ENCODE measurements at regions not wholly inside any gene's neighbourhood (a gene's known extent, or its start where the extent isn't known, plus 50 kb on each side); places are given as distances from the start of the nearest gene placed in this dataset.

DNA sequence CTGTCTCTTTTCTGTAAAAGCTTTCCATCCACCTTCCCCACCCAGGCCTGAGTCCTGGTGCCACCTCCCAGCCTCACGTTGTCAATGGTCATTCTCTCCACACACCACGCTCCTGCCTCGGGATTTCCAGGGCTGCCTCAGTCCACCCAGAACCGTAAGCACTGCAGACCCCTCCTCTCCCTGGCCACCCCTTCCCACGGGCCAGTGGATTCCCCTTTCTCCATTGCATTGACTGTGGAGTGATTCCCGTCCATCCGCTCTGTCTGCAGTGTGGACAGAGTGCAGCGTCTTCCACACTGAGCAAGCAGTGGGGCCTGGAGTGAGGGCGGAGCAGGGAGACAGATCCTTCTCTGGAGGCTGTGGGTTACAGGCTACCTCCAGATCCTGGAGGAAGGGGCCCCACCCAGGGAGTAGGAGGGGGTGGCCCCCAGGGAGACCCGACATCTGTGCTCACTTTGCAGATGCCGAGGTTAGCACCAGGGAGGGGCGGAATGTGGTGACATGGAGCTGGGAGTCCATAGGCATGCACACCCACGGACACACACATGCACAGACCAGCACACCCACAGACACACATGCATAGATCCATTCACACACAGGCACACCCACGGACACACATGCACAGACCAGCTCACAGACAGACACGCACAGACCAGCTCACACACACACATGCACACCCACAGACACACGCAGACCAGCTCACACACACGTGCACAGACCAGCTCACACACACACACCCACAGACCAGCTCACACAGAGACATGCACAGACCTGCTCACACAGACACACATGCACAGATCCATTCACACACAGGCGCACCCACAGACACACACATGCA lies 109.6 kb upstream of the B3GAT1 start (continued):
- TF ChIP-seq JUN (IDR thresholded peaks at IDR 0.05; ENCODE audit: low read depth, low read length) (no peak), TEAD4 (IDR thresholded peaks at IDR 0.05; ENCODE audit: low read depth, low read length) (no peak)
